HCT116 (cell line): ENCODE measurements at regions not wholly inside any gene's neighbourhood (a gene's known extent, or its start where the extent isn't known, plus 50 kb on each side); places are given as distances from the start of the nearest gene placed in this dataset.

Experiments used
- ATAC-seq: fragments of 200-7000 bp; cut with Tn5 transposase; 2 replicates; pipeline ENCODE4 v1.9.1; 2020; ENCODE audit warnings: mild to moderate bottlenecking, moderate library complexity
- BruUV-seq: library from RNA; stranded (reverse); fragments of 400-500 nt; replicated peaks from 2 replicates; lab custom pipeline; 2021; lab: Mats Ljungman, UMichigan
- CTCF ChIA-PET: fragments of 300-600 bp; sonication (Branson Sonifier 250); formaldehyde crosslinking; loops from one replicate; lab custom pipeline; 2021; ENCODE audit warnings: antibody characterized with exemption; lab: Charles Lee
- POLR2A ChIA-PET: fragments of 300-600, 350-600 bp; sonication (Branson Sonifier 250); formaldehyde crosslinking; loops from one replicate; lab custom pipeline; 2021; ENCODE audit warnings: antibody characterized with exemption; lab: Charles Lee
- RAD21 ChIA-PET, 2 experiments: fragments of 300-600 bp; sonication (Branson Sonifier 250); formaldehyde crosslinking; loops; one replicate each; lab custom pipeline; 2023; ENCODE audit warnings: low total read pairs in 2 of 2; ENCODE audit not compliant: uncharacterized antibody in 2 of 2, unreplicated experiment in 2 of 2, low non-redundant PET in 1 of 2; lab: Charles Lee
- DNase-seq: peaks from one replicate; pipeline ENCODE4 v3.0.0-alpha.2; 2010; ENCODE audit warnings: low read depth, low spot score
- H2AFZ ChIP-seq: fragments of 200-600 bp; shearing (Covaris generic), sonication (generic); 2 replicates; pipeline ENCODE4 v1.6.1; 2017; ENCODE audit warnings: low read depth, mixed run types, mixed read lengths, antibody characterized with exemption, low read length; ENCODE audit not compliant: poor library complexity, severe bottlenecking
- H3K27ac ChIP-seq: 2 replicates; pipeline ENCODE4 v1.5.1; 2012; ENCODE audit warnings: low read depth, low read length
- H3K27me3 ChIP-seq: fragments of 200-600 bp; sonication (generic); 2 replicates; pipeline ENCODE4 v1.6.1; 2016; ENCODE audit warnings: mixed run types, low read length, mixed read lengths; ENCODE audit not compliant: insufficient read depth
- H3K36me3 ChIP-seq, 2 experiments: fragments of 200-500 bp in 1 of 2; fragments of 200-600 bp in 1 of 2; sonication (Bioruptor generic) in 1 of 2; sonication (generic) in 1 of 2; 2 replicates each; pipeline versions ENCODE4 v1.5.1 to v1.6.1; 2014 to 2016; ENCODE audit warnings: low read length in 2 of 2, inconsistent platforms in 1 of 2, mixed read lengths in 1 of 2, mixed run types in 1 of 2; ENCODE audit not compliant: insufficient read depth in 2 of 2, control insufficient read depth in 1 of 2
- H3K4me1 ChIP-seq, 2 experiments: fragments of 200-600 bp in 1 of 2; sonication (generic) in 1 of 2; 2 replicates each; pipeline versions ENCODE4 v1.5.1 to v1.6.1; 2012 to 2017; ENCODE audit warnings: low read length in 2 of 2, inconsistent platforms in 1 of 2, mild to moderate bottlenecking in 1 of 2, mixed read lengths in 1 of 2, mixed run types in 1 of 2, moderate library complexity in 1 of 2; ENCODE audit not compliant: insufficient read depth in 2 of 2, control insufficient read depth in 1 of 2
- H3K4me2 ChIP-seq: fragments of 200-600 bp; sonication (generic); 2 replicates; pipeline ENCODE4 v1.6.1; 2017; ENCODE audit warnings: mixed run types, low read length, mixed read lengths
- H3K4me3 ChIP-seq, 2 experiments: fragments of 200-600 bp in 1 of 2; sonication (generic) in 1 of 2; replicated peaks in 1 of 2; 2 replicates each; pipeline ENCODE4 v1.5.1; 2011 to 2016; ENCODE audit warnings: low read length in 2 of 2, control low read depth in 1 of 2, low read depth in 1 of 2, mild to moderate bottlenecking in 1 of 2, mixed read lengths in 1 of 2, mixed run types in 1 of 2
- H3K79me2 ChIP-seq: fragments of 200-600 bp; sonication (generic); 2 replicates; pipeline ENCODE4 v1.6.1; 2017; ENCODE audit warnings: mild to moderate bottlenecking, mixed run types, low read length, moderate library complexity, mixed read lengths; ENCODE audit not compliant: insufficient read depth
- H3K9ac ChIP-seq: fragments of 200-600 bp; sonication (generic); 2 replicates; pipeline ENCODE4 v1.6.1; 2016; ENCODE audit warnings: low read length, mixed read lengths
- H3K9me2 ChIP-seq: fragments of 200-600 bp; sonication (generic), shearing (Covaris generic); 2 replicates; pipeline ENCODE4 v1.6.1; 2017; ENCODE audit warnings: mixed run types, mild to moderate bottlenecking, moderate library complexity; ENCODE audit not compliant: insufficient read depth
- H3K9me3 ChIP-seq, 2 experiments: fragments of 200-500 bp in 1 of 2; fragments of 200-600 bp in 1 of 2; sonication (Bioruptor generic) in 1 of 2; sonication (generic) in 1 of 2; 2 replicates each; pipeline ENCODE4 v1.6.1; 2014 to 2017; ENCODE audit warnings: low read length in 2 of 2, mixed read lengths in 2 of 2, inconsistent platforms in 1 of 2, low read depth in 1 of 2, mild to moderate bottlenecking in 1 of 2, mixed run types in 1 of 2, moderate library complexity in 1 of 2; ENCODE audit not compliant: control insufficient read depth in 1 of 2, insufficient read depth in 1 of 2
- H4K20me1 ChIP-seq: fragments of 200-600 bp; sonication (generic), shearing (Covaris generic); 2 replicates; pipeline ENCODE4 v1.6.1; 2017; ENCODE audit warnings: mixed run types, mild to moderate bottlenecking, moderate library complexity; ENCODE audit not compliant: insufficient read depth
- CTCF ChIP-seq, 3 experiments: fragments of 200-600 bp in 1 of 3; sonication (generic) in 1 of 3; IDR thresholded peaks in 2 of 3; conservative IDR thresholded peaks in 1 of 3; 2 replicates each; pipeline ENCODE4 v1.5.1; 2012 to 2017; ENCODE audit warnings: low read depth in 2 of 3, low read length in 2 of 3, antibody characterized with exemption in 1 of 3, borderline replicate concordance in 1 of 3, control low read depth in 1 of 3, mild to moderate bottlenecking in 1 of 3, mixed read lengths in 1 of 3, mixed run types in 1 of 3, moderate library complexity in 1 of 3; ENCODE audit not compliant: insufficient read depth in 1 of 3
- ELF1 ChIP-seq: IDR thresholded peaks from 2 replicates; pipeline ENCODE4 v1.6.1; 2012; ENCODE audit warnings: low read depth, borderline replicate concordance
- FOSL1 ChIP-seq: IDR thresholded peaks from 2 replicates; pipeline ENCODE4 v1.6.1; 2012; ENCODE audit warnings: low read depth
- JUND ChIP-seq: IDR thresholded peaks from 2 replicates; pipeline ENCODE4 v1.6.1; 2012
- MAX ChIP-seq: IDR thresholded peaks from 2 replicates; pipeline ENCODE4 v1.6.1; 2012
- POLR2A ChIP-seq: IDR thresholded peaks from 2 replicates; pipeline ENCODE4 v1.7.0; 2011; ENCODE audit warnings: borderline replicate concordance; ENCODE audit not compliant: insufficient read depth, insufficient read length; ENCODE audit errors: extremely low read depth
- REST ChIP-seq: IDR thresholded peaks from 2 replicates; pipeline ENCODE4 v1.6.1; 2012; ENCODE audit warnings: low read depth
- SIN3A ChIP-seq: IDR thresholded peaks from 2 replicates; pipeline ENCODE4 v1.6.1; 2012; ENCODE audit warnings: low read depth
- SRF ChIP-seq: IDR thresholded peaks from 2 replicates; pipeline ENCODE4 v1.6.1; 2012; ENCODE audit warnings: low read depth
- TCF7L2 ChIP-seq: IDR thresholded peaks from 2 replicates; pipeline ENCODE4 v1.7.0; 2011; ENCODE audit warnings: borderline replicate concordance, inconsistent platforms; ENCODE audit not compliant: insufficient read depth, insufficient read length; ENCODE audit errors: extremely low read depth
- YY1 ChIP-seq: IDR thresholded peaks from 2 replicates; pipeline ENCODE4 v1.6.1; 2011; ENCODE audit warnings: low read length, low read depth, moderate library complexity, mild to moderate bottlenecking; ENCODE audit not compliant: insufficient replicate concordance; ENCODE audit errors: extremely low read depth
- ZFX ChIP-seq: fragments of 450-650 bp; IDR thresholded peaks from 2 replicates; pipeline ENCODE4 v1.6.1; 2017
- intact Hi-C: fragments of 100-400 bp; cut with micrococcal nuclease; formaldehyde crosslinking; loops from 2 replicates; pipeline ENCODE4 v1.10.0; 2022

- no peak for TF ChIP-seq CTCF (IDR thresholded peaks at IDR 0.05 in 2 of 3, conservative IDR thresholded peaks at IDR 0.05 in 1 of 3; ENCODE audit: borderline replicate concordance in 1 of 3, insufficient read depth in 1 of 3, low read depth in 2 of 3, low read length in 2 of 3)
- TF ChIP-seq ELF1, result no peak
- no peak for TF ChIP-seq MAX
- no peak for TF ChIP-seq POLR2A
- no peak for TF ChIP-seq TCF7L2
- no peak for TF ChIP-seq SRF
These were observed 114.4 kb upstream of the ADARB2 start (continued) for GRCh38 chr10:1851762-1852161.

- H3K27ac ChIP-seq, result no peak overlapping the region
- H3K4me3 ChIP-seq, result no peak overlapping the region
- RAD21 ChIA-PET, result no interaction called here
- H3K4me1 ChIP-seq, result no peaks in the 10 kb centered on the region
- H4K20me1 ChIP-seq, result no peaks in the 10 kb centered on the region
- peaks cover 0 to 20% of the 10 kb centered on the region in 2 experiments; a peak in 1 of 4 replicates for H3K9me3 ChIP-seq
- DNase-seq (no peak), ATAC-seq (no peak)
- H3K9me2 ChIP-seq, result no peaks in the 10 kb centered on the region
- intact Hi-C loops, result no loop called here
- H3K4me2 ChIP-seq, result no peak overlapping the region
- TF ChIP-seq CTCF (IDR thresholded peaks at IDR 0.05 in 2 of 3, conservative IDR thresholded peaks at IDR 0.05 in 1 of 3; ENCODE audit: borderline replicate concordance in 1 of 3, insufficient read depth in 1 of 3, low read depth in 2 of 3, low read length in 2 of 3) (no peak), YY1 (no peak), FOSL1 (no peak), ZFX (no peak), SIN3A (no peak), JUND (no peak), REST (no peak), POLR2A (no peak)
- TF ChIP-seq, all 23 proteins: peak for 0
- H3K36me3 ChIP-seq, result no peaks in the 10 kb centered on the region
- no peak overlapping the region for H2AFZ ChIP-seq
- ChIA-PET CTCF (no interaction called here), POLR2A (no interaction called here)
- H3K9ac ChIP-seq, result no peak overlapping the region
- BruUV-seq, result no TSS peak
- no peaks in the 10 kb centered on the region for H3K27me3 ChIP-seq
- no peaks in the 10 kb centered on the region for H3K79me2 ChIP-seq
These were observed 113.7 kb upstream of the ADARB2 start for GRCh38 chr10:1850971-1851527.
